ENCODE measurements at regions not wholly inside any gene's neighbourhood (a gene's known extent, or its start where the extent isn't known, plus 50 kb on each side); places are given as distances from the start of the nearest gene placed in this dataset.

DNA sequence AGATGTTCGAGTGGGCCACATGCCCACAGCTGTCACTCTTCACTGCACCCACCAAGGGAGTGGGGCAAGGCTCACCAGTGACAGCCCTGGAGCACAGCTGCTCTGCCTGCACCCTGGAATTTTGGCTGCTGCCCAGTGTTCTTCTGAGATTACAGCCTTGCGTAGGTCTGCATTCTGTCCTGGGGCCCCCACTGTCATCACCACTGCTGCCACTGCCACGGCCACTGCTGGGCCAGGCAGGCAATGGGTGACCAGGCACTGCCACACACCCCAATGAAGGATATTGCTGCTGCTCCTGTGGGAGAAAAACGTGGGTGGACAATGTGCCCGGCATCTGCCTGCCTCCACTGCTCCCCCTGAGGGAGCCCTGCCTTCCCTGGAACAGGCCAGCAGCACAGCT, 1717.0 kb downstream of the TP53TG3F start:
- Histone ChIP-seq H3K27ac (ENCODE audit: low read depth, low read length, poor library complexity, severe bottlenecking) (no peak overlapping the region), H3K9me3 (ENCODE audit: low read depth, low read length, poor library complexity, severe bottlenecking) (peaks cover 39% of the 10 kb centered on the region), H3K4me3 (ENCODE audit: low read depth, low read length, poor library complexity, severe bottlenecking) (no peak overlapping the region), H3K4me1 (ENCODE audit: insufficient read depth, low read length, poor library complexity, severe bottlenecking) (no peaks in the 10 kb centered on the region), H3K27me3 (replicated peaks; ENCODE audit: insufficient read depth, low read depth, low read length, poor library complexity) (no peaks in the 10 kb centered on the region), H3K36me3 (ENCODE audit: insufficient read depth, low read length, poor library complexity, severe bottlenecking) (no peaks in the 10 kb centered on the region)
- ChIA-PET CTCF (no interaction called here), POLR2A (ENCODE audit: low non-redundant PET) (no interaction called here)
- DNase-seq (ENCODE audit: low spot score) = no peak
- intact Hi-C loops (cut with micrococcal nuclease; ENCODE audit: unreplicated experiment) = no loop called here
- no TSS peak for BruUV-seq (replicated peaks)
- no peak for TF ChIP-seq EZH2 (IDR thresholded peaks at IDR 0.05; ENCODE audit: borderline replicate concordance, low read depth, low read length, poor library complexity, severe bottlenecking)
- TF ChIP-seq, protein P1, sequence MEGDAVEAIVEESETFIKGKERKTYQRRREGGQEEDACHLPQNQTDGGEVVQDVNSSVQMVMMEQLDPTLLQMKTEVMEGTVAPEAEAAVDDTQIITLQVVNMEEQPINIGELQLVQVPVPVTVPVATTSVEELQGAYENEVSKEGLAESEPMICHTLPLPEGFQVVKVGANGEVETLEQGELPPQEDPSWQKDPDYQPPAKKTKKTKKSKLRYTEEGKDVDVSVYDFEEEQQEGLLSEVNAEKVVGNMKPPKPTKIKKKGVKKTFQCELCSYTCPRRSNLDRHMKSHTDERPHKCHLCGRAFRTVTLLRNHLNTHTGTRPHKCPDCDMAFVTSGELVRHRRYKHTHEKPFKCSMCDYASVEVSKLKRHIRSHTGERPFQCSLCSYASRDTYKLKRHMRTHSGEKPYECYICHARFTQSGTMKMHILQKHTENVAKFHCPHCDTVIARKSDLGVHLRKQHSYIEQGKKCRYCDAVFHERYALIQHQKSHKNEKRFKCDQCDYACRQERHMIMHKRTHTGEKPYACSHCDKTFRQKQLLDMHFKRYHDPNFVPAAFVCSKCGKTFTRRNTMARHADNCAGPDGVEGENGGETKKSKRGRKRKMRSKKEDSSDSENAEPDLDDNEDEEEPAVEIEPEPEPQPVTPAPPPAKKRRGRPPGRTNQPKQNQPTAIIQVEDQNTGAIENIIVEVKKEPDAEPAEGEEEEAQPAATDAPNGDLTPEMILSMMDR (conservative IDR thresholded peaks at IDR 0.05; ENCODE audit: low read depth, low read length) = no peak

DNA sequence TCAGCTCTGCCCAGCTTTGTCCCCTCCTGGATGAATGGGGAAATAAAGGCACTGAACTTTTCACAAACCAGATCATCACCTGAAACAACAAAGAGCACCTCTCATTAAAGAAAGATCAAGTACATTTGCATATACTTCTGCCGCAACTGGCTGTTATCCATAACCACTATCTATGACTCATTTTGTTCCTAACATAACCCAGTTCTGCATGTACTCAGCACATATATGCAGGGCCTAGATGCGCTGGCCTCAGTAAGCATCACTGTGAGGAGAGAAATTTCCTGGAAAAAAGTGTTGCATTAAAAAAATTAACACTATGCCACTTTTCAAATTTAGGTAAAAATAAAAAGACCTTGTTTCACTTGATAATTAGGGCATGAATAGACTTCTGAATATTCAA, 1718.4 kb downstream of the TP53TG3F start:
- CTCF ChIA-PET = no interaction called here
- no TSS peak for BruUV-seq (replicated peaks)
- no peak overlapping the region for H3K27ac ChIP-seq (ENCODE audit: low read depth, low read length, poor library complexity, severe bottlenecking)
- peaks cover 37% of the 10 kb centered on the region for H3K9me3 ChIP-seq (ENCODE audit: low read depth, low read length, poor library complexity, severe bottlenecking)
- TF ChIP-seq EZH2 (IDR thresholded peaks at IDR 0.05; ENCODE audit: borderline replicate concordance, low read depth, low read length, poor library complexity, severe bottlenecking) = no peak
- TF ChIP-seq, protein P1 (conservative IDR thresholded peaks at IDR 0.05; ENCODE audit: low read depth, low read length) = no peak
- POLR2A ChIA-PET (ENCODE audit: low non-redundant PET) = no interaction called here
- no peaks in the 10 kb centered on the region for H3K36me3 ChIP-seq (ENCODE audit: insufficient read depth, low read length, poor library complexity, severe bottlenecking)
- H3K4me1 ChIP-seq (ENCODE audit: insufficient read depth, low read length, poor library complexity, severe bottlenecking) = no peaks in the 10 kb centered on the region
- intact Hi-C loops (cut with micrococcal nuclease; ENCODE audit: unreplicated experiment) = no loop called here
- H3K4me3 ChIP-seq (ENCODE audit: low read depth, low read length, poor library complexity, severe bottlenecking) = no peak overlapping the region
- H3K27me3 ChIP-seq (replicated peaks; ENCODE audit: insufficient read depth, low read depth, low read length, poor library complexity) = no peaks in the 10 kb centered on the region
- no peak for DNase-seq (ENCODE audit: low spot score)

DNA sequence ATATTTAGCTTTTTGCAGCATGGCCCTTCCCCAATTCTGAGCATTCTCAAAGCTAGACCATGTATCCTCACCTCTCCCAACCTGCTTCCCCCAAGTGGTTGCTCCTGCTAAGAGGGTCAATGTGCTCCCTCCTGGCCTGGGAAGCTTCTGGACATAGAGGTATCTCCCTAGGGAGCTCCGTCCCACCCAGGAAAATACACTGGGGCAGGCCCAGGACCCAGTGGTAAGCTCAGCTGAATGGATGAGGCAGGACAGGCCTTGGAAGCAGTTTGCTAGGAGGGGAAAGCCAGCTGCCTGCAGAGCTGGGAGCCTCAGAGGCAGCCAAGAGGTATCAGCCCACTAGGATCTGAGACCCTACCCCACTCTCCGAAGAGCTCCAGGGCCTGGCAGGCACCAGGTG, 1721.6 kb downstream of the TP53TG3F start:
- peaks cover 29% of the 10 kb centered on the region for H3K9me3 ChIP-seq (ENCODE audit: low read depth, low read length, poor library complexity, severe bottlenecking)
- intact Hi-C loops (cut with micrococcal nuclease; ENCODE audit: unreplicated experiment) = no loop called here
- H3K4me3 ChIP-seq (ENCODE audit: low read depth, low read length, poor library complexity, severe bottlenecking) = no peak overlapping the region
- TF ChIP-seq, protein P1 (conservative IDR thresholded peaks at IDR 0.05; ENCODE audit: low read depth, low read length) = no peak
- TF ChIP-seq EZH2 (IDR thresholded peaks at IDR 0.05; ENCODE audit: borderline replicate concordance, low read depth, low read length, poor library complexity, severe bottlenecking) = no peak
- DNase-seq (ENCODE audit: low spot score) = no peak
- no peaks in the 10 kb centered on the region for H3K27me3 ChIP-seq (replicated peaks; ENCODE audit: insufficient read depth, low read depth, low read length, poor library complexity)
- no TSS peak for BruUV-seq (replicated peaks)
- H3K4me1 ChIP-seq (ENCODE audit: insufficient read depth, low read length, poor library complexity, severe bottlenecking) = no peaks in the 10 kb centered on the region
- CTCF ChIA-PET = no interaction called here
- no peaks in the 10 kb centered on the region for H3K36me3 ChIP-seq (ENCODE audit: insufficient read depth, low read length, poor library complexity, severe bottlenecking)
- POLR2A ChIA-PET (ENCODE audit: low non-redundant PET) = no interaction called here
- H3K27ac ChIP-seq (ENCODE audit: low read depth, low read length, poor library complexity, severe bottlenecking) = no peak overlapping the region
